ENCODE measurements at regions not wholly inside any gene's neighbourhood (a gene's known extent, or its start where the extent isn't known, plus 50 kb on each side); places are given as distances from the start of the nearest gene placed in this dataset.

DNA sequence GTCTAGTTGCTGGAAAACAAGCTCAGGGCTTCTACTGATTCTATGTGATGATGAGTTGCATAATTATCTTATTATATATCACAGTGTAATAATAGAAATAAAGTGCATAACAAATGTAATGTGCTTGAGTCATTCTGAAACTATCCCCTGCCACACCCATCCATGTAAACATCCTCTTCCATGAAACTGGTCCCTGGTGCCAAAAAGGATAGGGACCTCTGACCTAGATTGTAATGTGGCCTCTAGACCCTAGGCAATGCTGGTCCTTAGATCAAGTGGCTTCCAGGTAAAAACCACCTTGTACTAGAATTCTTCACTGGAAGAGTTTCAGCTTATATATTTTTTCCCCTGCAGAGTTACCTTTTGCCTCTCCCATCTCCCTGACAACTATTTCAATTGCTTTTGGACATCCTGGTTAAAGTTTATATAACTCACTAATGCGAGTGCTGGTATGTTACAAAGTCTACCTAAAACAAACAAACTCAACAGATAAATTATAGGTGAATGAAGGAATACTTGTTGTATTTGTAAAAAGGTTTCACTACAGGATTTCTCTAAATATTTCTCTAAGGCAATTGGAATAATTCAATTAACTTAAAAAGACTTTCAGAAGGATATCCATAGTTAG is 462.5 kb downstream of the NAV3 start:
- TF ChIP-seq RAD21 (conservative IDR thresholded peaks at IDR 0.05 in 1 of 2, IDR thresholded peaks at IDR 0.05 in 1 of 2) (no peak), POLR2AphosphoS2 (conservative IDR thresholded peaks at IDR 0.05; ENCODE audit: low read length) (no peak), POLR2A (IDR thresholded peaks at IDR 0.05; ENCODE audit: low read length) (no peak), CTCF (IDR thresholded peaks at IDR 0.05) (no peak), KDM1A (IDR thresholded peaks at IDR 0.05; ENCODE audit: low read depth) (no peak), CBX8 (IDR thresholded peaks at IDR 0.05) (no peak), EHMT2 (IDR thresholded peaks at IDR 0.05; ENCODE audit: low read depth) (no peak), CHD2 (IDR thresholded peaks at IDR 0.05; ENCODE audit: low read length, partially characterized antibody) (no peak)
